HCT116 (cell line): ENCODE measurements at regions not wholly inside any gene's neighbourhood (a gene's known extent, or its start where the extent isn't known, plus 50 kb on each side); places are given as distances from the start of the nearest gene placed in this dataset.

Source experiments
- ATAC-seq: fragments of 200-7000 bp; cut with Tn5 transposase; 2 replicates; pipeline ENCODE4 v1.9.1; 2020; ENCODE audit warnings: mild to moderate bottlenecking, moderate library complexity
- BruUV-seq: library from RNA; stranded (reverse); fragments of 400-500 nt; replicated peaks from 2 replicates; lab custom pipeline; 2021; lab: Mats Ljungman, UMichigan
- CTCF ChIA-PET: fragments of 300-600 bp; sonication (Branson Sonifier 250); formaldehyde crosslinking; loops from one replicate; lab custom pipeline; 2021; ENCODE audit warnings: antibody characterized with exemption; lab: Charles Lee
- POLR2A ChIA-PET: fragments of 300-600, 350-600 bp; sonication (Branson Sonifier 250); formaldehyde crosslinking; loops from one replicate; lab custom pipeline; 2021; ENCODE audit warnings: antibody characterized with exemption; lab: Charles Lee
- RAD21 ChIA-PET, 2 experiments: fragments of 300-600 bp; sonication (Branson Sonifier 250); formaldehyde crosslinking; loops; one replicate each; lab custom pipeline; 2023; ENCODE audit warnings: low total read pairs in 2 of 2; ENCODE audit not compliant: uncharacterized antibody in 2 of 2, unreplicated experiment in 2 of 2, low non-redundant PET in 1 of 2; lab: Charles Lee
- DNase-seq: peaks from one replicate; pipeline ENCODE4 v3.0.0-alpha.2; 2010; ENCODE audit warnings: low read depth, low spot score
- H2AFZ ChIP-seq: fragments of 200-600 bp; shearing (Covaris generic), sonication (generic); 2 replicates; pipeline ENCODE4 v1.6.1; 2017; ENCODE audit warnings: low read depth, mixed run types, mixed read lengths, antibody characterized with exemption, low read length; ENCODE audit not compliant: poor library complexity, severe bottlenecking
- H3K27ac ChIP-seq: 2 replicates; pipeline ENCODE4 v1.5.1; 2012; ENCODE audit warnings: low read depth, low read length
- H3K27me3 ChIP-seq: fragments of 200-600 bp; sonication (generic); 2 replicates; pipeline ENCODE4 v1.6.1; 2016; ENCODE audit warnings: mixed run types, low read length, mixed read lengths; ENCODE audit not compliant: insufficient read depth
- H3K36me3 ChIP-seq, 2 experiments: fragments of 200-500 bp in 1 of 2; fragments of 200-600 bp in 1 of 2; sonication (Bioruptor generic) in 1 of 2; sonication (generic) in 1 of 2; 2 replicates each; pipeline versions ENCODE4 v1.5.1 to v1.6.1; 2014 to 2016; ENCODE audit warnings: low read length in 2 of 2, inconsistent platforms in 1 of 2, mixed read lengths in 1 of 2, mixed run types in 1 of 2; ENCODE audit not compliant: insufficient read depth in 2 of 2, control insufficient read depth in 1 of 2
- H3K4me1 ChIP-seq, 2 experiments: fragments of 200-600 bp in 1 of 2; sonication (generic) in 1 of 2; 2 replicates each; pipeline versions ENCODE4 v1.5.1 to v1.6.1; 2012 to 2017; ENCODE audit warnings: low read length in 2 of 2, inconsistent platforms in 1 of 2, mild to moderate bottlenecking in 1 of 2, mixed read lengths in 1 of 2, mixed run types in 1 of 2, moderate library complexity in 1 of 2; ENCODE audit not compliant: insufficient read depth in 2 of 2, control insufficient read depth in 1 of 2
- H3K4me2 ChIP-seq: fragments of 200-600 bp; sonication (generic); 2 replicates; pipeline ENCODE4 v1.6.1; 2017; ENCODE audit warnings: mixed run types, low read length, mixed read lengths
- H3K4me3 ChIP-seq, 2 experiments: fragments of 200-600 bp in 1 of 2; sonication (generic) in 1 of 2; replicated peaks in 1 of 2; 2 replicates each; pipeline ENCODE4 v1.5.1; 2011 to 2016; ENCODE audit warnings: low read length in 2 of 2, control low read depth in 1 of 2, low read depth in 1 of 2, mild to moderate bottlenecking in 1 of 2, mixed read lengths in 1 of 2, mixed run types in 1 of 2
- H3K79me2 ChIP-seq: fragments of 200-600 bp; sonication (generic); 2 replicates; pipeline ENCODE4 v1.6.1; 2017; ENCODE audit warnings: mild to moderate bottlenecking, mixed run types, low read length, moderate library complexity, mixed read lengths; ENCODE audit not compliant: insufficient read depth
- H3K9ac ChIP-seq: fragments of 200-600 bp; sonication (generic); 2 replicates; pipeline ENCODE4 v1.6.1; 2016; ENCODE audit warnings: low read length, mixed read lengths
- H3K9me2 ChIP-seq: fragments of 200-600 bp; sonication (generic), shearing (Covaris generic); 2 replicates; pipeline ENCODE4 v1.6.1; 2017; ENCODE audit warnings: mixed run types, mild to moderate bottlenecking, moderate library complexity; ENCODE audit not compliant: insufficient read depth
- H3K9me3 ChIP-seq, 2 experiments: fragments of 200-500 bp in 1 of 2; fragments of 200-600 bp in 1 of 2; sonication (Bioruptor generic) in 1 of 2; sonication (generic) in 1 of 2; 2 replicates each; pipeline ENCODE4 v1.6.1; 2014 to 2017; ENCODE audit warnings: low read length in 2 of 2, mixed read lengths in 2 of 2, inconsistent platforms in 1 of 2, low read depth in 1 of 2, mild to moderate bottlenecking in 1 of 2, mixed run types in 1 of 2, moderate library complexity in 1 of 2; ENCODE audit not compliant: control insufficient read depth in 1 of 2, insufficient read depth in 1 of 2
- H4K20me1 ChIP-seq: fragments of 200-600 bp; sonication (generic), shearing (Covaris generic); 2 replicates; pipeline ENCODE4 v1.6.1; 2017; ENCODE audit warnings: mixed run types, mild to moderate bottlenecking, moderate library complexity; ENCODE audit not compliant: insufficient read depth
- CBX3 ChIP-seq: IDR thresholded peaks from 2 replicates; pipeline ENCODE4 v1.6.1; 2012; ENCODE audit warnings: low read depth
- CEBPB ChIP-seq: IDR thresholded peaks from 2 replicates; pipeline ENCODE4 v1.6.1; 2012; ENCODE audit warnings: low read depth
- EGR1 ChIP-seq: IDR thresholded peaks from 2 replicates; pipeline ENCODE4 v1.6.1; 2012; ENCODE audit warnings: low read depth
- EZH2phosphoT487 ChIP-seq: fragments of 200-600 bp; IDR thresholded peaks from 2 replicates; pipeline ENCODE4 v1.6.1; 2018; ENCODE audit warnings: antibody characterized with exemption, borderline replicate concordance
- FOSL1 ChIP-seq: IDR thresholded peaks from 2 replicates; pipeline ENCODE4 v1.6.1; 2012; ENCODE audit warnings: low read depth
- JUND ChIP-seq: IDR thresholded peaks from 2 replicates; pipeline ENCODE4 v1.6.1; 2012
- POLR2A ChIP-seq: IDR thresholded peaks from 2 replicates; pipeline ENCODE4 v1.7.0; 2011; ENCODE audit warnings: borderline replicate concordance; ENCODE audit not compliant: insufficient read depth, insufficient read length; ENCODE audit errors: extremely low read depth
- REST ChIP-seq: IDR thresholded peaks from 2 replicates; pipeline ENCODE4 v1.6.1; 2012; ENCODE audit warnings: low read depth
- SP1 ChIP-seq: IDR thresholded peaks from 2 replicates; pipeline ENCODE4 v1.6.1; 2012; ENCODE audit warnings: low read depth
- SRF ChIP-seq: IDR thresholded peaks from 2 replicates; pipeline ENCODE4 v1.6.1; 2012; ENCODE audit warnings: low read depth
- YY1 ChIP-seq: IDR thresholded peaks from 2 replicates; pipeline ENCODE4 v1.6.1; 2011; ENCODE audit warnings: low read length, low read depth, moderate library complexity, mild to moderate bottlenecking; ENCODE audit not compliant: insufficient replicate concordance; ENCODE audit errors: extremely low read depth
- ZBTB33 ChIP-seq: IDR thresholded peaks from 2 replicates; pipeline ENCODE4 v1.6.1; 2011; ENCODE audit warnings: mild to moderate bottlenecking, low read length, moderate library complexity; ENCODE audit not compliant: insufficient replicate concordance; ENCODE audit errors: extremely low read depth
- ZFX ChIP-seq: fragments of 450-650 bp; IDR thresholded peaks from 2 replicates; pipeline ENCODE4 v1.6.1; 2017
- ZNF274 ChIP-seq: fragments of 200-500 bp; sonication (Bioruptor generic); IDR thresholded peaks from 2 replicates; pipeline ENCODE4 v1.6.1; 2014; ENCODE audit warnings: mild to moderate bottlenecking, low read depth, low read length, inconsistent platforms
- intact Hi-C: fragments of 100-400 bp; cut with micrococcal nuclease; formaldehyde crosslinking; loops from 2 replicates; pipeline ENCODE4 v1.10.0; 2022

- CTCF ChIA-PET, result no interaction called here
Measured at GRCh38 chr1:211886551-211886950, 56.0 kb upstream of the LPGAT1 start.

More at GRCh38 chr1:211886551-211886950, 56.0 kb upstream of the LPGAT1 start:
- Histone ChIP-seq H3K4me3 (no peak overlapping the region), H3K9me2 (no peaks in the 10 kb centered on the region), H3K27me3 (no peaks in the 10 kb centered on the region), H4K20me1 (no peaks in the 10 kb centered on the region), H3K27ac (no peak overlapping the region), H3K9me3 (no peaks in the 10 kb centered on the region), H3K4me1 (no peaks in the 10 kb centered on the region), H3K36me3 (no peaks in the 10 kb centered on the region), H3K79me2 (no peaks in the 10 kb centered on the region), H2AFZ (no peak overlapping the region), H3K4me2 (no peak overlapping the region), H3K9ac (no peak overlapping the region)
- ChIA-PET POLR2A (no interaction called here), RAD21 (no interaction called here)
- no peak for TF ChIP-seq SP1
- TF ChIP-seq FOSL1, result no peak
- no peak for TF ChIP-seq JUND
- TF ChIP-seq POLR2A, result no peak
- no peak for TF ChIP-seq ZFX
- TF ChIP-seq ZNF274, result no peak
- no peak for TF ChIP-seq EZH2phosphoT487
- no peak for TF ChIP-seq ZBTB33
- TF ChIP-seq YY1, result no peak
- no peak for TF ChIP-seq CBX3
- no peak for TF ChIP-seq EGR1
- TF ChIP-seq REST, result no peak
- no peak for TF ChIP-seq CEBPB
- TF ChIP-seq SRF, result no peak
- intact Hi-C loops, result no loop called here
- DNase-seq (no peak), ATAC-seq (no peak)
- no TSS peak for BruUV-seq
